ENCODE measurements at regions not wholly inside any gene's neighbourhood (a gene's known extent, or its start where the extent isn't known, plus 50 kb on each side); places are given as distances from the start of the nearest gene placed in this dataset.

- TF ChIP-seq, protein P1, sequence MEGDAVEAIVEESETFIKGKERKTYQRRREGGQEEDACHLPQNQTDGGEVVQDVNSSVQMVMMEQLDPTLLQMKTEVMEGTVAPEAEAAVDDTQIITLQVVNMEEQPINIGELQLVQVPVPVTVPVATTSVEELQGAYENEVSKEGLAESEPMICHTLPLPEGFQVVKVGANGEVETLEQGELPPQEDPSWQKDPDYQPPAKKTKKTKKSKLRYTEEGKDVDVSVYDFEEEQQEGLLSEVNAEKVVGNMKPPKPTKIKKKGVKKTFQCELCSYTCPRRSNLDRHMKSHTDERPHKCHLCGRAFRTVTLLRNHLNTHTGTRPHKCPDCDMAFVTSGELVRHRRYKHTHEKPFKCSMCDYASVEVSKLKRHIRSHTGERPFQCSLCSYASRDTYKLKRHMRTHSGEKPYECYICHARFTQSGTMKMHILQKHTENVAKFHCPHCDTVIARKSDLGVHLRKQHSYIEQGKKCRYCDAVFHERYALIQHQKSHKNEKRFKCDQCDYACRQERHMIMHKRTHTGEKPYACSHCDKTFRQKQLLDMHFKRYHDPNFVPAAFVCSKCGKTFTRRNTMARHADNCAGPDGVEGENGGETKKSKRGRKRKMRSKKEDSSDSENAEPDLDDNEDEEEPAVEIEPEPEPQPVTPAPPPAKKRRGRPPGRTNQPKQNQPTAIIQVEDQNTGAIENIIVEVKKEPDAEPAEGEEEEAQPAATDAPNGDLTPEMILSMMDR (IDR thresholded peaks at IDR 0.05) = no peak
- Histone ChIP-seq H3K27me3 (no peaks in the 10 kb centered on the region), H3K9me3 (no peaks in the 10 kb centered on the region), H3K36me3 (no peaks in the 10 kb centered on the region), H3K4me3 (no peak overlapping the region), H3K4me1 (no peaks in the 10 kb centered on the region), H3K27ac (no peak overlapping the region)
- intact Hi-C loops (cut with DNase I) = no loop called here
- DNase-seq = no peak
- ATAC-seq = no peak
Measured at GRCh38 chr3:64450396-64450956, 225.2 kb upstream of the PRICKLE2 start.

GRCh38 chr3:64449026-64449425, 223.8 kb upstream of the PRICKLE2 start:
- TF ChIP-seq, protein P1 (IDR thresholded peaks at IDR 0.05) = no peak
- ATAC-seq = no peak
- no peak for DNase-seq
- intact Hi-C loops (cut with DNase I) = no loop called here
- H3K27ac ChIP-seq = no peak overlapping the region
- no peaks in the 10 kb centered on the region for H3K4me1 ChIP-seq
- no peaks in the 10 kb centered on the region for H3K9me3 ChIP-seq
- no peaks in the 10 kb centered on the region for H3K36me3 ChIP-seq
- H3K27me3 ChIP-seq = no peaks in the 10 kb centered on the region
- no peak overlapping the region for H3K4me3 ChIP-seq

- Histone ChIP-seq H3K4me1 (peaks cover 22% of the 10 kb centered on the region), H3K36me3 (no peaks in the 10 kb centered on the region), H3K4me3 (no peak overlapping the region), H3K27me3 (no peaks in the 10 kb centered on the region), H3K27ac (no peak overlapping the region), H3K9me3 (no peaks in the 10 kb centered on the region)
- TF ChIP-seq, protein P1 (IDR thresholded peaks at IDR 0.05) = no peak
- DNase-seq = no peak
- no peak for ATAC-seq
- intact Hi-C loops (cut with DNase I) = no loop called here
Measured at GRCh38 chr3:64445944-64446300, 220.7 kb upstream of the PRICKLE2 start.

GRCh38 chr3:64445109-64445943, 220.1 kb upstream of the PRICKLE2 start:
- DNase-seq = peak; percentile 86
- intact Hi-C loops (cut with DNase I) = no loop called here
- peak; percentile 90 for ATAC-seq

DNA sequence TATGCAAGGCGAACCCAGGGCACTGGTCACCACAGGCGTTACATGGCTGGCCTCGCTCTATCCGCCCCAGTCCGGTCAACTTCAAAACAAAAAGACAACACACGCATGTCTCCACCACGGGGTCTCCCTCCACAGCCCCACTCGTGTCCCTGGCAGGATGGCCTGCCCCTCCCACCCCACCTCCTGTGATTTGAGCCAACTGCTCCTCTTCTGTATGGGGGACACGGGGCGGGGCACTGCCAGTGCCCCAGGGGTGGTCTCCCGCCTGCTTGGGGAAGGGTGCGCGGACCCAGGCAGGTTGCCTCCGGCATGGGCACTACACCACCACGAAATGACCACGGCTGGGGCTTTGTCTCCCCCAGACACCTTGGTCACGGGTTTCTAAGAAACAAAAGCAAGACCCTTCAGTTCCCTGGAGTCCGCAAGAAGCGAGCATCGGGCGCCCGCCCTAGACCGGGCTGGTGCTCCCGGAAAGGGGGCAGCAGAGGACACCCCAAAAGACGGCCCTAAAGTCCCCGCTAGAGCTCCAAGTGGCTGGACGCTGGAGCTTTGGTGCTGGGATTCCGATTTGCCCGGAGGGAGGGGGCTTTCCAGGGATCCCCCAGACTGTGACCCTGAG, 219.3 kb upstream of the PRICKLE2 start:
- no peaks in the 10 kb centered on the region for H3K36me3 ChIP-seq
- H3K27me3 ChIP-seq = no peaks in the 10 kb centered on the region
- ATAC-seq (peak; percentile 3), DNase-seq (peak; percentile 65)
- peak overlapping the region; percentile 66 for H3K27ac ChIP-seq
- no peaks in the 10 kb centered on the region for H3K9me3 ChIP-seq
- TF ChIP-seq, protein P1 (IDR thresholded peaks at IDR 0.05) = no peak
- H3K4me1 ChIP-seq = peaks cover 35% of the 10 kb centered on the region
- intact Hi-C loops (cut with DNase I) = no loop called here
- peak overlapping the region; percentile 64 for H3K4me3 ChIP-seq

More at GRCh38 chr3:64445109-64445943, 220.1 kb upstream of the PRICKLE2 start:
- H3K4me1 ChIP-seq = peaks cover 28% of the 10 kb centered on the region
- H3K36me3 ChIP-seq = no peaks in the 10 kb centered on the region
- no peaks in the 10 kb centered on the region for H3K27me3 ChIP-seq
- peak overlapping the region; percentile 64 for H3K4me3 ChIP-seq
- TF ChIP-seq, protein P1 (IDR thresholded peaks at IDR 0.05) = no peak
- peak overlapping the region; percentile 66 for H3K27ac ChIP-seq
- H3K9me3 ChIP-seq = no peaks in the 10 kb centered on the region
